HepG2 (cell line): ENCODE measurements at regions not wholly inside any gene's neighbourhood (a gene's known extent, or its start where the extent isn't known, plus 50 kb on each side); places are given as distances from the start of the nearest gene placed in this dataset.

Experiments used
- ATAC-seq: fragments of 200-7000 bp; cut with Tn5 transposase; 3 replicates; pipeline ENCODE4 v1.9.1; 2020; ENCODE audit warnings: mild to moderate bottlenecking, moderate library complexity
- BruUV-seq: library from RNA; stranded (reverse); fragments of 400-500 nt; replicated peaks from 2 replicates; lab custom pipeline; 2021; lab: Mats Ljungman, UMichigan
- CTCF ChIA-PET: fragments of 300-600 bp; formaldehyde crosslinking; extraction: SDS; loops from one replicate; lab custom pipeline; 2021; ENCODE audit warnings: low total read pairs, inconsistent platforms, low intra/inter-chr PET ratio; lab: Yijun Ruan, JAX
- POLR2A ChIA-PET: fragments of 350-600 bp; sonication (Branson Sonifier 250); formaldehyde crosslinking; loops from one replicate; lab custom pipeline; 2020; ENCODE audit warnings: antibody characterized with exemption, inconsistent platforms; lab: Yijun Ruan, JAX
- DNase-seq: peaks from one replicate; pipeline ENCODE4 v3.0.0-alpha.2; 2015; ENCODE audit warnings: low spot score
- FAIRE-seq: peaks from 3 replicates; lab custom pipeline; 2011; peaks lifted over from hg19 to GRCh38; lab: Jason Lieb, UNC
- H2AFZ ChIP-seq: one replicate; pipeline ENCODE4 v1.6.1; 2011; ENCODE audit warnings: low read length, inconsistent platforms
- H3K27ac ChIP-seq: fragments of 300-600 bp; 3 replicates; pipeline ENCODE4 v1.8.0; 2011; ENCODE audit warnings: mixed run types, mild to moderate bottlenecking, mixed read lengths, low read length, inconsistent platforms; ENCODE audit not compliant: insufficient read depth; ENCODE audit errors: extremely low read length
- H3K27me3 ChIP-seq, 2 experiments: fragments of 200-600 bp in 1 of 2; 2 replicates in 1 of 2; 3 replicates in 1 of 2; pipeline versions ENCODE4 v1.6.0 to v1.8.0; 2011; ENCODE audit warnings: low read length in 2 of 2, mild to moderate bottlenecking in 2 of 2, moderate library complexity in 2 of 2, inconsistent platforms in 1 of 2; ENCODE audit not compliant: insufficient read depth in 2 of 2, control insufficient read depth in 1 of 2
- H3K36me3 ChIP-seq, 2 experiments: fragments of 200-600 bp in 1 of 2; replicated peaks in 1 of 2; 2 replicates in 1 of 2; 3 replicates in 1 of 2; pipeline versions ENCODE4 v1.5.1 to v1.8.0; 2011; ENCODE audit warnings: low read length in 2 of 2, inconsistent platforms in 1 of 2; ENCODE audit not compliant: insufficient read depth in 2 of 2, control insufficient read depth in 1 of 2
- H3K4me1 ChIP-seq: 2 replicates; pipeline ENCODE4 v1.5.1; 2012; ENCODE audit warnings: low read length, inconsistent platforms; ENCODE audit not compliant: insufficient read depth
- H3K4me2 ChIP-seq: 2 replicates; pipeline ENCODE4 v1.6.0; 2011; ENCODE audit warnings: low read depth, low read length, inconsistent platforms
- H3K4me3 ChIP-seq, 3 experiments: fragments of 200-600 bp in 1 of 3; sonication (generic), shearing (Covaris generic) in 1 of 3; replicated peaks in 1 of 3; 2 replicates each; pipeline ENCODE4 v1.5.1; 2011 to 2016; ENCODE audit warnings: low read length in 3 of 3, inconsistent platforms in 2 of 3, low read depth in 2 of 3, mild to moderate bottlenecking in 2 of 3, control low read depth in 1 of 3, mixed read lengths in 1 of 3; ENCODE audit not compliant: insufficient read depth in 1 of 3
- H3K79me2 ChIP-seq: one replicate; pipeline ENCODE4 v1.6.1; 2011; ENCODE audit warnings: low read length, inconsistent platforms; ENCODE audit not compliant: insufficient read depth
- H3K9ac ChIP-seq: 2 replicates; pipeline ENCODE4 v1.6.0; 2011; ENCODE audit warnings: mild to moderate bottlenecking, low read depth, low read length, inconsistent platforms; ENCODE audit not compliant: insufficient read depth
- H3K9me3 ChIP-seq: 2 replicates; pipeline ENCODE4 v1.5.1; 2012; ENCODE audit warnings: mild to moderate bottlenecking, low read length
- H4K20me1 ChIP-seq: 2 replicates; pipeline ENCODE4 v1.6.0; 2011; ENCODE audit warnings: inconsistent platforms, mild to moderate bottlenecking, low read length, moderate library complexity; ENCODE audit not compliant: insufficient read depth
- HDAC1 ChIP-seq: sonication (generic); formaldehyde crosslinking; IDR thresholded peaks from 2 replicates; pipeline ENCODE4 v1.5.1; 2020; ENCODE audit warnings: mild to moderate bottlenecking, missing genetic modification reagents
- IKZF1 ChIP-seq: fragments of 450-650 bp; IDR thresholded peaks from 2 replicates; pipeline ENCODE4 v1.7.1; 2016
- RCOR2 ChIP-seq: IDR thresholded peaks from 2 replicates; pipeline ENCODE4 v1.6.1; 2016; ENCODE audit warnings: missing biosample characterization, missing genetic modification reagents
- SKI ChIP-seq: fragments of 450-650 bp; IDR thresholded peaks from one replicate; pipeline ENCODE4 v1.6.1; 2018; ENCODE audit warnings: mild to moderate bottlenecking; ENCODE audit not compliant: partially characterized antibody
- SMARCE1 ChIP-seq: fragments of 450-650 bp; IDR thresholded peaks from 2 replicates; pipeline ENCODE4 v1.6.1; 2017; ENCODE audit warnings: borderline replicate concordance
- SMYD3 ChIP-seq: sonication (generic); formaldehyde crosslinking; IDR thresholded peaks from 2 replicates; pipeline ENCODE4 v1.8.1; 2023; ENCODE audit warnings: mild to moderate bottlenecking, missing genetic modification reagents
- STAG1 ChIP-seq: sonication (generic); formaldehyde crosslinking; IDR thresholded peaks from 2 replicates; pipeline ENCODE4 v1.4.0; 2020; ENCODE audit warnings: missing genetic modification reagents
- ZBTB39 ChIP-seq: sonication (generic); formaldehyde crosslinking; IDR thresholded peaks from 2 replicates; pipeline ENCODE4 v1.5.0; 2020; ENCODE audit warnings: missing genetic modification reagents
- ZHX2 ChIP-seq, 2 experiments: sonication (generic) in 1 of 2; formaldehyde crosslinking in 1 of 2; IDR thresholded peaks; 2 replicates each; pipeline versions ENCODE4 v1.6.1 to v1.9.0; 2014 to 2022; ENCODE audit warnings: antibody characterized with exemption in 1 of 2, borderline replicate concordance in 1 of 2, inconsistent platforms in 1 of 2, low read depth in 1 of 2, missing genetic modification reagents in 1 of 2
- ZNF207 ChIP-seq: fragments of 450-650 bp; IDR thresholded peaks from 2 replicates; pipeline ENCODE4 v1.6.1; 2016; ENCODE audit warnings: antibody characterized with exemption, borderline replicate concordance
- ZNF317 ChIP-seq: sonication (generic); formaldehyde crosslinking; IDR thresholded peaks from 2 replicates; pipeline ENCODE4 v1.5.0; 2020; ENCODE audit warnings: mild to moderate bottlenecking, missing genetic modification reagents
- ZNF33A ChIP-seq: sonication (generic); formaldehyde crosslinking; IDR thresholded peaks from 2 replicates; pipeline ENCODE4 v1.5.1; 2020; ENCODE audit warnings: missing genetic modification reagents, mild to moderate bottlenecking, moderate library complexity, borderline replicate concordance
- ZNF496 ChIP-seq: sonication (generic); formaldehyde crosslinking; IDR thresholded peaks from 2 replicates; pipeline ENCODE4 v1.8.1; 2023; ENCODE audit warnings: mild to moderate bottlenecking, moderate library complexity, missing genetic modification reagents; ENCODE audit not compliant: insufficient replicate concordance
- ZNF558 ChIP-seq: sonication (generic); formaldehyde crosslinking; IDR thresholded peaks from 2 replicates; pipeline ENCODE4 v1.9.0; 2022; ENCODE audit warnings: mild to moderate bottlenecking, missing genetic modification reagents, borderline replicate concordance
- ZNF567 ChIP-seq: sonication (generic); formaldehyde crosslinking; IDR thresholded peaks from 2 replicates; pipeline ENCODE4 v1.8.1; 2023; ENCODE audit warnings: mild to moderate bottlenecking, missing genetic modification reagents, borderline replicate concordance
- ZNF788 ChIP-seq: sonication (generic); formaldehyde crosslinking; IDR thresholded peaks from 2 replicates; pipeline ENCODE4 v1.5.0; 2020; ENCODE audit warnings: mild to moderate bottlenecking, missing genetic modification reagents, borderline replicate concordance
- WGBS: methylation state at CpG from one replicate; pipeline ENCODE4 v1.1.6; 2017; ENCODE audit warnings: low lambda C conversion rate; 5-methylcytosine and 5-hydroxymethylcytosine counted together
- in situ Hi-C: cut with HindIII; loops from 2 replicates; pipeline ENCODE4 v1.10.0; 2017; ENCODE audit warnings: low pct_unique_long_range_greater_than_20kb; ENCODE audit not compliant: extremely low pct_ligation_motif_present
- intact Hi-C: fragments of 100-400 bp; cut with micrococcal nuclease; formaldehyde crosslinking; loops from one replicate; pipeline ENCODE4 v1.10.0; 2022; ENCODE audit not compliant: unreplicated experiment

GRCh38 chr9:134272302-134273023 lies 53.8 kb upstream of the RXRA start (continued):
- no peak for TF ChIP-seq STAG1 (CRISPR knock-in tag)

GRCh38 chr9:134273647-134274046 lies 52.6 kb upstream of the RXRA start:
- CTCF ChIA-PET: no interaction called here
- FAIRE-seq (no peak), DNase-seq (no peak), ATAC-seq (no peak)
- intact Hi-C loops: no loop called here
- in situ Hi-C loops: no loop called here
- Histone ChIP-seq H2AFZ (no peak overlapping the region), H3K27ac (no peak overlapping the region), H3K4me1 (peaks cover 8% of the 10 kb centered on the region), H4K20me1 (no peaks in the 10 kb centered on the region; the same call in 1 of the 2 replicates), H3K27me3 (peaks cover 18 to 89% of the 10 kb centered on the region in 2 experiments; a peak in 3 of 5 replicates), H3K4me3 (no peak overlapping the region), H3K4me2 (no peak overlapping the region), H3K9ac (no peak overlapping the region), H3K79me2 (no peaks in the 10 kb centered on the region), H3K36me3 (no peaks in the 10 kb centered on the region), H3K9me3 (no peaks in the 10 kb centered on the region)
- POLR2A ChIA-PET: no interaction called here
- TF ChIP-seq ZNF788 (CRISPR knock-in tag) (no peak), ZNF567 (CRISPR knock-in tag) (no peak), RCOR2 (CRISPR knock-in tag) (no peak), ZNF317 (CRISPR knock-in tag) (no peak), SMARCE1 (no peak), HDAC1 (CRISPR knock-in tag) (no peak), ZBTB39 (no peak), ZHX2 (IDR thresholded peaks at IDR 0.05; ENCODE audit: low read depth) (no peak), ZHX2 (CRISPR knock-in tag; IDR thresholded peaks at IDR 0.05; ENCODE audit: borderline replicate concordance) (no peak), ZNF496 (CRISPR knock-in tag) (no peak), ZNF33A (CRISPR knock-in tag) (no peak), SKI (no peak), ZNF558 (no peak), IKZF1 (no peak), SMYD3 (CRISPR knock-in tag) (no peak), ZNF207 (no peak)
- BruUV-seq: no TSS peak
- WGBS: 8% methylated on average over 5 of the region's 5 CpGs
